SKM-1 (cell line): ENCODE measurements at regions not wholly inside any gene's neighbourhood (a gene's known extent, or its start where the extent isn't known, plus 50 kb on each side); places are given as distances from the start of the nearest gene placed in this dataset.
A peak's percentile ranks its signal among the peaks of the same experiment; 100 is the strongest.

ENCODE experiments used
- DNase-seq: peaks from one replicate; lab custom pipeline; 2025; ENCODE audit not compliant: unreplicated experiment; lab: John Stamatoyannopoulos, UW

DNA sequence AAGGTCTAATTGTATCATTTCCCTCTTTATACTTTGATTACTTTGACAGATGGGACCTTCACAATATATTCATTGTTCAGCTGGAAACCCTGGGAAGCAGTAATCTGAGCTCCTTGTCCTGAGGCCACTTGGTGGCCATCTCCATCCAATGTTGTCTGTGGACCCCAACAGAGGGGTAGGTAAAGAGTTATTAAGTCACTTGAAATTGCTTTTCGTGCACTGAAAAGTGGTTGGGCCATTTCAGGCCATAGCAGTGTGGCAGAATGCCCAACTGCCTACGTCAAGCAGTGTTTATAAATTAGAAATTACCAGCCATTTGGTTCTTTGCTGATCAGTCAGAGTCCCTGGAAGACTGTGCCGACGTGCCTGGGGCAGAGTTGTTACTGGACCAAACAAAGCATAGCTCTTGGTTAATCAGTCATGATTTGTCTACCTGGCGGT, 308.3 kb upstream of the USP25 start:
- no peak for DNase-seq

DNA sequence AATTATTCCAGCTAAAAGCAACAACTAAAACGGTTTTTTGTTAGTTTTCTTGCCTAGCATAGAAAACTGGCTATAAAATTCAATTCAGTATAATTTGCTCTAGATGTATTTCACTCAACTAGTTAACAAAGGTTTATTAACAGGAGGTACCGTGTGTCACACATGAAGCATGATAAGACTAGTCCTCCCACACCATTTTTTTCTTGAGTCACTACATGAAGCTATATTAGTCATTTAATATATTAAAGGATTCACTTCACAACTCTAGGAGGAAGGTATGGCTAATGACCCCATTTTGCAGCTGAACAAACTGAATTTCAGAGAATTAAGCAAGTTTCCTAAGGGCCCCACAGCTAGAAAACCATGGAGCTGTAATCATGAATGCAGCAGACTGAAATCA, 307.8 kb upstream of the USP25 start:
- DNase-seq, result no peak

DNA sequence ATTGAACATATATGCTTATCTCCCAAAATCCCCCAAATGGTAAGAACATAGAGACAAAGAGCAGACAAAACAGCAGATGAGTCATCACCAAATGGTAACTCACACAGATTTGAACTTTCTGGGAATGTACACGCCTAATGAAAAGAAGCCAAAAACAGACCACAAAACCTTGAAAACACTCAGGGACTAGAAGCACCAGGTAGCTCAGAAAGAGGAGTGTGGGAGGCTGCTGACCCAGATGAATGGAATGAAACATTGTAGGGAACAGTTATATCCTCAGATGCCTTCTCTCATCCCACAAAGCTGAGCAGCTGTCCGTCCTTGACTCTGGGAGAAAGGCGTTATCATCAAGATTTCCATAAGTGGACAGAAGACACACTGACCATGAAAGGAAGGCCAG, 307.0 kb upstream of the USP25 start:
- no peak for DNase-seq

DNA sequence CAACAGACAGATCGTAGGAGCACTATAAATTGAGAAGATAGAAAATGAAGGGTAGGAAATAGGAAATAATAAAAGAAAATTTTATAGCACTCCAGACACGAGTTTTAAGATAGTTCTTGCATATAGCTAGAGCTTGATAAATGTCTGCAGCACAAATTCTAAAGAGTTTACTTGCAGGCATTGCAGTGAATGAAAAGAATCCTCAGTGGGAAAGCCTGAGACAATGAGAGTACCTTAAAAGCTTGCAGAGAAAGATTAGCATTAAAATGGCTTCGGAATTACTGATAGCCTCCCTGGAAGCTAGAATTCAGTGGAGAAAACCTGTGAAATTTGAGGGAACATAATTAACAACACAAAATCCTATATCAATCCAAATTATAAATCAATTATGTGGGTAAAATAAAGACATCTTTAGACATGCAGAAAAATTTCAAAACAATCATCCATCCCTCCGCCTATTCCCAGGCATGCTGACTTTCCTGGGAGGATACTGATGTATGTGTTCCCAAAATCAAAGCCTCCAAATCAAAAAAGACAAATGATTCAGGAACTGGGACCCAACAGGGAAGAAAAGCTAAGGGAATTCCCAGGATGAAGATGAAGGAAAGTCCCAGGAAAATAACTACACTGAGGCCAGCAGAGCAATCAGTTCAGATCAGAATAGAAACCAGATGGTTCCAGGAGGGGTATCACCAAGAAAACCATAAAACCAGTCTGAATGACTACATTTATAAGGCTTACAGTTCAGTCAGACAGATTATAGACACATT, 305.9 kb upstream of the USP25 start:
- DNase-seq, result no peak

DNA sequence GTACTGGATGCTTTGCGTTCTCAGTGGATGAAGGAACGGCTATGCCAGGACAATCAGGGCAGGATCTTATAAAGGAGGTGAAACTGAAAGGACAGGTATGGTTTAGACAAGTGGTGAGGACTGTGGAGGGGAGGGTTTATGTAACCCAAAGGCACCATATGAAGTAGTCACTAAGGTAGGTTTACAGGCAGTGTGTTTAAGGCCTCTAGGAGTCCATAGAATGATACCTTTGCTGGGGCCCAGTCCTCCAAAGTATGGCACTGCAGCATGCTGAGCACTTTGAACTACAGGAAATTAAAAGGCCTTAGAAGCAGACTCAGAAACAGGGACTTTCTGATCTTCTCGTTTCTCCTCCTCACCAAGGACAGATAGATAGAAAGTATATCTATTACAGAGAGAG, 304.7 kb upstream of the USP25 start:
- no peak for DNase-seq

DNA sequence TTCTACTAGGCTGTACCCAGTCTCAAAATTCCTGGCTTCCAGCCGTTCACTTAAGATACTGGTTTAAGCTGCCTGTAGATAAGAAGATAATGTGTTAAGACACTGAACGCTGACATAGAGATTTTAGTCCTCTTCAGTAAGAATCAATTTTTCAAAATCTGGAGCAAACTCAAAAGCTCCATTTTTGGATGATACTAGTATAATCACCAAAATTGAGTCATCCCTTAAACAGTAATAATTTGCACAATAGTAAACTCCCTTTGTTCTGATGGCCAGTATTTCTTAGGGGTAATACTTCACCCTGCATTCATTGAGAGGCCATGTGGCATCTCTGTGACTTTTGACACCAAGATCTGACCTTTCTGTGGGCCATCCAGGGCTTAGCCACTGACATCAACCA, 299.8 kb upstream of the USP25 start:
- DNase-seq, result no peak

DNA sequence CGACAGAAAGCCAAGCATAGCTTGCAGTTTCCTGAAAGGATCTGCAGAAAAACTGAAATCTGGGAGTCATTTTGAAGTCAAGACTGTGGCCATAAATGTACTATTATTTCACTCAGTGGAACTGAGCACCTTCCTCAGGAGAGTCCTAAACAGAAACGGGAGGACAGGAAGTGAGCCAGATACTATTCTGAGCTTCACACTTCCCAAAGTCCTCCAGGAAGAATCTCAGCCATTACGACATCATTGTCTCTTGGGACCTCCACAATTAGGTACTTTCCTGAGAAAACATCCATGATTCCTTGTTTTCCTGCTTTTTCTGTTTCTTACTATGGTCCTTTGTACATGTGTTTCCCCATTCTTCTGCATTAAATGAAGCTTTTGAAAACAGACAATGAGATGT, 299.2 kb upstream of the USP25 start:
- DNase-seq, result no peak

DNA sequence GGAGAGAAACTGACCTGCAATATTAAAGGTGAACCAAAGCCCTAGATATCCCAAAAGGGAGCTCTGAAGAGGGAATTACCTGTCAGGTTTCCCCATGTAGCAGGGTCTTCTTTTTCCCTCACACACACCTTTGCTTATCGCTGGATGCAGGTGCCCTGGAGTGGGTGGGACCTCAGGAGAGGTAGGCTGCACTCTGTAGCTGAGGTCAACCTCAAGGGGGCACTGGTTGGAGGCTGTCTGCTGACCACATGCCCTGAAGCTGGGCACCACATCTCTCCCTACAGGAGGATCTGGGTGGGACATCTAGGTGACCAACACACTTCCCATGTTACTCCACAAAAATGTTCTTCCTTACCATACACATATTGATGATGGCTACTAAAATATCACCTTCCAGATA, 298.7 kb upstream of the USP25 start:
- DNase-seq, result no peak

DNA sequence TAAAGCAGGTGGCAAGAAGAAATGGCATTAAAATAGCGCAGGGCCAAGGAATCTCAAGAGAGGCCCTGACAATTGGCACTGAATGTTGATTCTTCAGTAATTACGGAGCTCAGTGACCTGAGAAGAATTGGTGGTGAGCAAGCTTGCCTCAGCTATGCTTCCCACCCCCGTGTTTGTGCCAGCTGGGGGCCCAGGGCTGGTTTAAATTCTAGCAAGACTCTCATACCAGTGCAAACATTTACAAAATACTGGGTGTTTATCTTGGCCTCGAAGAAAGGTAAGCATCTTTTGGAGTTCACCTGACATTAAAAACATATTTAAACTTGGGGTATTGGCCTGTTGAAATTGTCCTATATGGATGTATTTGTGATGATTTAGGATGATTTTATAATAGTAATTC, 296.7 kb upstream of the USP25 start:
- no peak for DNase-seq

DNA sequence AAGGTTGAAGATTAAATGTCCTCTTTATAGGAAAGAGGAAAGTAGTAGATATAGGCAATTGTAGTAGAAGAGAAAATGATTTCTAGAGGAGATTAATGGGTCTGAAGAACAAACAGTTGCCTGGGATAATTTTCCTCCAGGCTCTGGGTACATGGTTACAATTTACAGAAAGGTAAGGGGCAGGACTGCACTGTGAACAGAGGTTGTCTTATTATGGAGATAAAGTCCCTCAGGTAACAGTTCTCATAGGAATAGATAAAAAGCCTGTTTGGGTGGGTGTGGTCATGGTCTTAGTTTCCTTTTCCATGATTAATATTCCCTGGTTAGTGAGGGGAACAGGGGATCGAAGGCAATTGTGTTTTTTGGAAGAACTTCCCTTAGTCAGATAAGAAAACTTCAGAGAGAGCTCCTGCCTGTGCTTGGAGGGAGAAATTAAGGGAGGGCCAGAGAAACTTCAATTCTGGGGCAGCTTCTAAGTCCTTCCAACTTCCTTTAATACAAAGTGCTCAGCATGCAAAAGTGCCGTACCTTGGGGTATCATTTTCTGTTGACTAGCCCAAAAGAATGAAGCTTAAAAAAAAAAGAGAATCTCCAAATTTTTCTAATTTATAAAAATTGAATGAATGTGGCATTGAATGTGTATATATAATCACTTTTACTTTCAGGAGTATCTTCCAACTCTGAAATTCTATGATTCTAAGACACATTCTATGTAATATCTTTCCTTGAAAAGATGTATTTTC, 295.4 kb upstream of the USP25 start:
- DNase-seq, result no peak

DNA sequence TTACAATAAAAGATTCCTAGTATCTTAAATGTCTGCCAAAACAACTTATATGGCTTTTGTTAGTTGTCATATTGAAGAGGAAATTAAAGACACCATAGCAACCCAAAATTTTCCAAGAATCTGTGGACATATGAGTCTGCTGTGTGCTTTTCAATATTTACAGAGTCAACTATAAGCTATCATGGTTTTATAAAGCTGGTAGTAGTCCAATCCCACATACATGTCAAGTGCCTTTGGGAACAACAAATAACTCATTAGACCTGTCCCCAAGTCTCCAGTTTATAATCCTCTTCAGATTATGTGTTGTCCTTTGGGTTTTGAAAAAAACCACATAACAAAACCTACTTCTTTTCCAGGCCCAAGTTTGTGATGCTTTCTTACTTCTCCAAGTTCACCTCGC, 293.8 kb upstream of the USP25 start:
- no peak for DNase-seq

DNA sequence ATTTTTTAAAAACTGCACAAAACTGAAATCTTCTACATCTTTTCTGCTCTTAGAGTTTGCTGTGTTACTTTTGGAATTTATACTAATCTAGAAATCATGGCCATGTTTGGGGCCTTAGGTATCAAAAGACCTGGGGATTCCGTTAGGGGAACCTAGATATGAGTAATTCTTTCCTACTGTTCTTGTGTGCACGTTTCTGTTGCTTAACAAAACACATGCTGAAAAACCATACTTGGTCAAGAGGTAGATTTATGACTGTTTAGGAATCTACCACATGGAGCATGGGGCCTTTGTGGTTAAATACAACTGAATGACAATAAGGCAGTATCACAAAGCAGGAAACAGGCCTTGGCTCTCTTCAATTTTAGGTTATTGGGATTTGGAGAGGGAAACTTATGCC, 291.9 kb upstream of the USP25 start:
- peak; percentile 14 for DNase-seq

DNA sequence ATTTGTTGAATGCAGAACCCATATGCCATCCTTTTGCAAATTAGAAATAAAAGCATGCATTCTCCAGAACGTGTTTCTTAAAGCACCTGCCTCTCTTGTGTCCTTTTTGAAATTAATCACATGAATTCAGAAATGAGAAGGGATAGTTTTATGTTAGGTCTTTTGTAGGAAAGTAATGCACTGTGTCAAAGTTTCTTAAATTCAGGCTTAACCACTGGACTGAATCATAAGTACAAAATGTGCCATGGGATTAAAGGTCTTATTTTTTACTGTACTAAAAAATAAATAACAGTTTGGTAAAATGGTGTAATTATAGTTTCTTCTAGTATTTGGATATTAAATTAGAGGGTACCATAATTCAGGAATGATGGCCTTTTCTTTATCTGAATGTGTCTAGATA, 290.1 kb upstream of the USP25 start:
- DNase-seq, result no peak

DNA sequence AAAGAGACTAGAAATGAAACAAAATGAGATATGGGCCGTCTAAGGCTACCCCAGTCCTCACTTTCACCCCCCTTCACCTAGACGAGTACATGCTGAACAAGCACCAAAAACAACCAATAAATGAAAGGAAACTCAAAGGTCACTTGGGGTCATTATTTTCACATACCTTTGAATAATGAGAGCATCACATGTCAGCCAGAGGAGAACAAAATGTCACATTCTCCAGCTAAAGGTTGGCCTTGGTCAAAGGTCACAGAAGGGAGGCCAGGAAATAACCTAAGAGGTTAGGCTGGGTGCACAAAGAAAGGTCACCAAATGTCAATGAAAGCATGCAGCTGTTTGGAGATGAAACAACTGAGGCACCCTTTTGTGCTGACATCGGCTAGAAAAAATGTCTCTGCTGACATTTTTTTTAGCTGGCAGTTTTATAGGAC, 288.7 kb upstream of the USP25 start:
- DNase-seq, result no peak

DNA sequence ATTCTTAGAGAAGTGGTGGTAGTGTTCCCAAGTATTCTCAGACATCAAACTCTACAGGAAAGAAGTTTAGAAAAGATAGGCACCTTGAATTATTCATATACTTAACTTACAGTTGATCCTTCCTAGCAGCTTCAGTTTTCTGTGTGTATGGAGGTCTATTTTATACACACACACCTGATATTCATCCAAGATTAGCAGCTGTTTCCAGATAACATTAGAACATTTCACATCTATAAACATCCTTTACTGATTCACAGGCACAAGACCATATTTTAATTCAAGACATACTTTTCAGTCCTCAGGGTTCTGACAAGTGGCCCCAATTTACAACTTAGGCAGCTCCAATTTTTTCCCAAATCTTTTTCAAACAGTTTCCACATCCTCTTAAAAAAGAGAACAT, 287.8 kb upstream of the USP25 start:
- no peak for DNase-seq

DNA sequence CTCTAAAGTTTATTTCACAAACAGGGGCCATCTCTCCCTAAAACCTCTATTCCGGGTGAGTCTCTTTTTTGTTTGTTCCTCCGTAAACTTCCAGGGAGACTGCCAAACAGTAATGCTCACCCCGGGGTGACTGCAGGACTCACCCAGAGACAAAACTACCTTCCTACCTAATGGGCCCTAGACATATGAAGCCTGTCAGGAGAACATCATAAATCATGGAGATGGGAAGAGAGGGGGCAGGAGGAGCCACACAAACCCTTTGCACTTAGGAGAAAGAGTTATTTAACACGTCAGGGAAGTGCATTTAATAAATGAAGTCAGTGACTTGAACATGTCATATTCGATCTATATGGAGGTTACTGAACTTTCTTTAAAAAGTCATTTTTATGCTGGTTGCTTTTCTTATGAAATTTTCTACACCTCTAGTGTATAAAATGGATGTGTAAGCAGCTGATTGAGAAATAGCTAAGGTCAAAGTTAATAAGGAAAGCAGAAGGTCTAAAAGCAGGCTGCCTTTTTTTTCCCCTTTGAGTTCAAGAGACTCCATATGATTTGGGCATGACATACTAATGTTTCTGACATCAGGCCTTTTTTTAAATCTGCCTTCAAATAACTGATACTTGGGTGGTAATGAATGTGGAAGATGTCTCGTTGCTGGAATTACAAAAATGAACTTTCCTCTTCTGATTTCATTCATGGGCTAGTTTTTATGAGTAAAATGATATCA, 286.9 kb upstream of the USP25 start:
- DNase-seq, result peak; percentile 6

DNA sequence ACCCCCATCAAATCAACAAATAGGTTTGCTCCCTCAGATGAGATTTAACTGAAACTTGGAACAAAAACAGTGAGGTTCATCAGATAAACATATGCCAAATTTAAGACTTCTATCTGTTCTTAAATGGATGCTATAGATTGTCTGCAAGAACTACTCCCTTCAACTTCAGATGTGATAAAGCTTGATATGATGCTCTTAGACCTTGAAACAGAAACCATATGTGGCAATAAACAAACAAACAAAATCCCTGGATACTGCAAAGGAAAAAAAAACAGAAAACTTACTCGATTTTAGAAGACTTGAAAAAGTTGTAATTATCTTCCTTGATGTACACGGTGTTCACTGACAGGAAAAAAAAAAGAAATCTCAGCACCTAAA, 286.1 kb upstream of the USP25 start:
- no peak for DNase-seq

DNA sequence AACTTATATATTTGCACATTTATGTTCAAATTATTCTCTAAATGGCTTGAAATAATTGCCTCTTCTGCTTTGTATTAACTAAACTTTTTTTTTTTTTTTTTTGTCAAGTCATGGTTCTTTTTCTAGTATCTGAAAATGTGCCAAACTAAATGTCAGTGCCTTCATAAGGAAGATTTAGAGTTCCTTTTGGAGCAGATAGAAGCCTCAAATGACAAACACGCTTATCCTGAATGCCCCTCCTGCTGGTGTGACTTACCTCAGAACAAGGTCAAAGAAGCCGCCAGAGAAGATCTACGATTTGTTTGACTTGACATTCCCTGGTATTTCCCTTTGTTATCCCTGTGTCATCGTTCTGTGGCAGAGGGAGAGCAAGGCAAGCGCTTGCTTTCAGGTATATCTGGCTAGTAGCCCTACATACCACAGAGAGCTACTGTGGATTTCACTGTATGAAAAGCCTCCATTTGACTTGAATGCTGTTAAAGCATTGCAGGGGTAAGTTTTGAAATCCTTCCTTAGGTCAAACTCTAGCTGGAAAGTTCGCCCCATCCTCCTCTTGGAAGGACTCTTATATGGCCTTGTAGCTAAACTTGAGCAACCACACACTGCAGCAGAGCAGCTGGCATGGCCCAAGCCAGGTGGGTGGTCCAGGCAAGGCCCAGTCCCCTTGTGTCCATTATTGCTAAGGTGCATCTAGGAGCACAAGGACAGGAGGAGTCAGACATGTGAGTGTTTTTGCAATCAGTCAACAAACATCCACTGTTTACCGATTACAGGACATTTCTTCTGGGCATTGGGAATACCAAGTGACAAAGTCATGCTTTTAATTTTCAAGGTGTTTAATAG, 285.4 kb upstream of the USP25 start:
- no peak for DNase-seq

DNA sequence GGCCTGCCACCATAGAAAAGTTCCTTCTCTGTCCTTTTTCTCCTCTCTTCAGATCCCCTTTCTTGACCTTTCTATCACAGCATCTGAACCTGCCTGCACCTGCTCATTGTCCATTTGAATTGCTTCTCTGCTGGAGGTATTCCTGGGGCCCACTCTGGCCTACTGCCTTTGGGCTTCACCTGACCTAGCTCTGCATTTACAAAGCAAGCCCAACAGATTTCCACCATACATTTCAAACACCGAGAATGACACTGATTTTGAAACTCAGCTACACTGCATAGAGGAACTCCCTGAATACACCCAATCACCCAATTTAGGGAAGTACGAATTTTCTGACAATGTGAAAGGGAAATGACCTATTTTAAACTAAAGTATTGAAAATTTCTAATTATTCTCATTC, 284.5 kb upstream of the USP25 start:
- DNase-seq, result peak; percentile 45

DNA sequence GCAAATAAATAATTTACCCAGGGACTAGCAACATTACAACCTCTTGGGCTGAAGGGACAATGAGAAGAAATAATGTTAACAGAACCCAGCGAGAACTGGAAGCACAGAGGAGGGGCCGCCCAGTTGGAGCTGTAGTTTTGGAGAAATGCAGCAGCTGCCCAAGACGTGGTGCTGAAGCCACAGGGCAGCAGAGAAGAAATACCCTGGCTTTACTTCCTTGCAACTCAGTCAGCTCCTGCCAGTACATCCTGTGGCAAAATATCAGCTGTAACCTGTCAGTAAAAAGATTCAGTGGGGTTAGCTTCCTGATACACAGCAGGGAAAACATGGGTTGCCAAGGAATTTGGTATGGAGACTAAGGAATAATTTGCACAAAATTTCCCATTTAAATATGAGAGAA, 283.6 kb upstream of the USP25 start:
- DNase-seq, result no peak

DNA sequence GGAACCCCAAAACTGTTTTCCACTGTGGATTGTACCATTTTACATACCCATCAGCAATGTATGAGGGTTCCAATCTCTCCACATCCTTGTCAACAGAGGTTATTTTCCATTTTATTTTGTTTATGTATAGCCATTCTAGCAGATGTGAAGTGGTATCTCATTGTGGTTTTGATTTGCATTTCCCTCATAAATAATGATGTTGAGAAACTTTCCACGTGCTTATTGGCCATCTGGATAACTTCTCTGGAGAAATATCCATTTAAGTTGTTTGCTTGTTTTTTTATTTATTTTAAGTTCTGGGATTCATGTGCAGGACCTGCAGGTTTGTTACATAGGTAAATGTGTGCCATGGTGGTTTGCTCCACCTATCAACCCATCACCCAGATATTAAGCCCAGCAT, 280.2 kb upstream of the USP25 start:
- DNase-seq, result no peak
